GM23338 (cell line): ENCODE measurements at regions not wholly inside any gene's neighbourhood (a gene's known extent, or its start where the extent isn't known, plus 50 kb on each side); places are given as distances from the start of the nearest gene placed in this dataset.

Source experiments
- EZH2phosphoT487 ChIP-seq: fragments of 200-600 bp; sonication (generic); IDR thresholded peaks from one replicate; pipeline ENCODE4 v1.8.1; 2018; ENCODE audit warnings: antibody characterized with exemption; ENCODE audit not compliant: unreplicated experiment
- TF ChIP-seq, protein P1 (sequence below): IDR thresholded peaks from one replicate; pipeline ENCODE4 v1.6.1; 2018; ENCODE audit warnings: antibody characterized with exemption; ENCODE audit not compliant: unreplicated experiment
- TF ChIP-seq, protein P2 (sequence below), 2 experiments: fragments of 200-600 bp in 1 of 2; sonication (generic) in 1 of 2; conservative IDR thresholded peaks; 2 replicates each; pipeline versions ENCODE4 v1.5.1 to v1.6.1; 2016 to 2017; ENCODE audit warnings: antibody characterized with exemption in 2 of 2, low read depth in 2 of 2, mild to moderate bottlenecking in 2 of 2, moderate library complexity in 1 of 2

DNA sequence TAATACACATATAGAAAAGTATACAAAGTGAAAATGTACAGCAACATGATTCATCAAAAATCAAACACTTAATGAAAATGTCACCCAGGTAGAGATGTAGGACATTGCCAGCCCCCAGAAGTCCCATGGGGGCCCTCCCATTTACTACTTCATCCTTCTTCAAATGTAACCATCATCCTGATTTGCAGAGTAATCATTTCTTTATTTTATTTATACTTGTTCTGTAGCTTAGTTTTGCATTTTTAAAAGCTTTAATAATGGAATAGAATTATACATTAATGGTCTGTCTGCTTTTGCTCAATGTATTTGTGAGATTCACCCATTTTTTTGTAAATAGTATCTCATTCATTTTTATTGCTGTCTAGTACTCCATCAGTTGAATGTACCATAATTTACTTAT lies 96.8 kb upstream of the CD55 start:
- TF ChIP-seq, protein P1, sequence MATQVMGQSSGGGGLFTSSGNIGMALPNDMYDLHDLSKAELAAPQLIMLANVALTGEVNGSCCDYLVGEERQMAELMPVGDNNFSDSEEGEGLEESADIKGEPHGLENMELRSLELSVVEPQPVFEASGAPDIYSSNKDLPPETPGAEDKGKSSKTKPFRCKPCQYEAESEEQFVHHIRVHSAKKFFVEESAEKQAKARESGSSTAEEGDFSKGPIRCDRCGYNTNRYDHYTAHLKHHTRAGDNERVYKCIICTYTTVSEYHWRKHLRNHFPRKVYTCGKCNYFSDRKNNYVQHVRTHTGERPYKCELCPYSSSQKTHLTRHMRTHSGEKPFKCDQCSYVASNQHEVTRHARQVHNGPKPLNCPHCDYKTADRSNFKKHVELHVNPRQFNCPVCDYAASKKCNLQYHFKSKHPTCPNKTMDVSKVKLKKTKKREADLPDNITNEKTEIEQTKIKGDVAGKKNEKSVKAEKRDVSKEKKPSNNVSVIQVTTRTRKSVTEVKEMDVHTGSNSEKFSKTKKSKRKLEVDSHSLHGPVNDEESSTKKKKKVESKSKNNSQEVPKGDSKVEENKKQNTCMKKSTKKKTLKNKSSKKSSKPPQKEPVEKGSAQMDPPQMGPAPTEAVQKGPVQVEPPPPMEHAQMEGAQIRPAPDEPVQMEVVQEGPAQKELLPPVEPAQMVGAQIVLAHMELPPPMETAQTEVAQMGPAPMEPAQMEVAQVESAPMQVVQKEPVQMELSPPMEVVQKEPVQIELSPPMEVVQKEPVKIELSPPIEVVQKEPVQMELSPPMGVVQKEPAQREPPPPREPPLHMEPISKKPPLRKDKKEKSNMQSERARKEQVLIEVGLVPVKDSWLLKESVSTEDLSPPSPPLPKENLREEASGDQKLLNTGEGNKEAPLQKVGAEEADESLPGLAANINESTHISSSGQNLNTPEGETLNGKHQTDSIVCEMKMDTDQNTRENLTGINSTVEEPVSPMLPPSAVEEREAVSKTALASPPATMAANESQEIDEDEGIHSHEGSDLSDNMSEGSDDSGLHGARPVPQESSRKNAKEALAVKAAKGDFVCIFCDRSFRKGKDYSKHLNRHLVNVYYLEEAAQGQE: no peak
- TF ChIP-seq, protein P2, sequence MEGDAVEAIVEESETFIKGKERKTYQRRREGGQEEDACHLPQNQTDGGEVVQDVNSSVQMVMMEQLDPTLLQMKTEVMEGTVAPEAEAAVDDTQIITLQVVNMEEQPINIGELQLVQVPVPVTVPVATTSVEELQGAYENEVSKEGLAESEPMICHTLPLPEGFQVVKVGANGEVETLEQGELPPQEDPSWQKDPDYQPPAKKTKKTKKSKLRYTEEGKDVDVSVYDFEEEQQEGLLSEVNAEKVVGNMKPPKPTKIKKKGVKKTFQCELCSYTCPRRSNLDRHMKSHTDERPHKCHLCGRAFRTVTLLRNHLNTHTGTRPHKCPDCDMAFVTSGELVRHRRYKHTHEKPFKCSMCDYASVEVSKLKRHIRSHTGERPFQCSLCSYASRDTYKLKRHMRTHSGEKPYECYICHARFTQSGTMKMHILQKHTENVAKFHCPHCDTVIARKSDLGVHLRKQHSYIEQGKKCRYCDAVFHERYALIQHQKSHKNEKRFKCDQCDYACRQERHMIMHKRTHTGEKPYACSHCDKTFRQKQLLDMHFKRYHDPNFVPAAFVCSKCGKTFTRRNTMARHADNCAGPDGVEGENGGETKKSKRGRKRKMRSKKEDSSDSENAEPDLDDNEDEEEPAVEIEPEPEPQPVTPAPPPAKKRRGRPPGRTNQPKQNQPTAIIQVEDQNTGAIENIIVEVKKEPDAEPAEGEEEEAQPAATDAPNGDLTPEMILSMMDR (conservative IDR thresholded peaks at IDR 0.05; ENCODE audit: low read depth in 2 of 2): no peak
- no peak for TF ChIP-seq EZH2phosphoT487
